Stimulated activated CD8-positive, alpha-beta memory T cell treated with anti-CD3 and anti-CD28 coated beads, Interleukin-15, amount 100 ng/mL, for 4 hours (primary cell): ENCODE measurements at regions not wholly inside any gene's neighbourhood (a gene's known extent, or its start where the extent isn't known, plus 50 kb on each side); places are given as distances from the start of the nearest gene placed in this dataset.
"Not testable (repeated sequence)": the region's sequence is repeated elsewhere in the genome, so short reads cannot be mapped to it uniquely, and the experiment has no call there.

Source experiments
- DNase-seq, 2 donors: peaks; one replicate each; pipeline ENCODE4 v3.0.0-alpha.2; 2020; ENCODE audit warnings: low read depth in 2 of 2

DNA sequence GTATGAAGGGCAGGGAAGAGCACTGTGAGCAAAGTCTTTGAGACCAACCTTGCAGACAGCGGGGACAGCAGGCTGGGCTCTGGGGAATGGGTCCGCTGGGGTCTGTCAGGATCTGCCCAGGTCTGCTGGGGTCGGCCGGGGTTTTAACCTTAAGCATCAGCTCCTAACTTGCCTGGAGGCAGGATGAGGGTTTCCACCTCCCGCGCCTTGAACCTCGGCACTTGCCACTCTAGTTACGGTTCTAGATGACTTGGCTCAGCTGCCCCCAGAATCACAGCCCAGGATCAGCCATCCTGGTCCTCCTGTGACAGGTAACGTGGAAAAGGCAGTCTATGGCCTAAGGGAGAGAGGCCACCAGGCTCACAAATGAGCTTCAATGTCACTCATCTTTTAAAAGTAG is 50.4 kb upstream of the CACUL1 start:
- DNase-seq = no peak

GRCh38 chr10:118807512-118808305 is 52.9 kb upstream of the CACUL1 start:
- DNase-seq = no peak

DNA sequence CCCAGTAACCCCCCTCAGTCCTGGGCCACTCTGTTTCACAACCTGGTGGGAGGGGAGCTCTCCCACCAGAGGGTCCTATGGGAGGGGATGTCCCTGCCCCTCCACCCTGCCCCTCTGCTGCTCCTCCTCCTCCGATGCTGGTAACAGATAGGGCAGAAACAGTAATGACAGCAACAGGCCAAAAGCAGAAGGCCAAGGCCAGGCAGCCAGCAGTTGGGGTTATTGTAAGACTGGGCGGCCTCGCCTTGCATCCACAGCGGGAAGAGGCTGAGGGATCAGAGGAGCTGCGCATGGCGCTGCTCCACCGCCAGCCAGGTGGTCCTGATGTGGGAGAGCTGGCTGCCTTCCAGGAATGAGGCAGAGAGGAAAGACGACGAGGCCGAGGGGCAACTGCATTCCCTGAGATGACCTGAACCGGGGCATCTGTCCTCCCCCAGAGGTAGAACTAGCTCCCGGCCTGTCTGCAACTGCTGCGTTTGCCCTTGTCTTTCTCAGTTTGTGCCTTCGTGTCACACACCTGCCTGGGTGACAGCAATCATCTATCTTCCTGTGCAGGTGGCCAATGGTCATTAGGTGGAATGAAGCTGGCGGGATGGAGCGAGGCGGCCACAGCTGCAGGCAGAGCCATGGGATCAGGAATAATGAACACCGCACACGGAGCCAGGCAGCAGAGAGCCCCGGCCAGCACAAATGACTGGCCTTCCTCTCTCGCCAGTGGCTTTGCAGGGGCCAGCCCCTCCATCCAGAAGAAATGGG is 54.0 kb upstream of the CACUL1 start:
- no peak for DNase-seq

DNA sequence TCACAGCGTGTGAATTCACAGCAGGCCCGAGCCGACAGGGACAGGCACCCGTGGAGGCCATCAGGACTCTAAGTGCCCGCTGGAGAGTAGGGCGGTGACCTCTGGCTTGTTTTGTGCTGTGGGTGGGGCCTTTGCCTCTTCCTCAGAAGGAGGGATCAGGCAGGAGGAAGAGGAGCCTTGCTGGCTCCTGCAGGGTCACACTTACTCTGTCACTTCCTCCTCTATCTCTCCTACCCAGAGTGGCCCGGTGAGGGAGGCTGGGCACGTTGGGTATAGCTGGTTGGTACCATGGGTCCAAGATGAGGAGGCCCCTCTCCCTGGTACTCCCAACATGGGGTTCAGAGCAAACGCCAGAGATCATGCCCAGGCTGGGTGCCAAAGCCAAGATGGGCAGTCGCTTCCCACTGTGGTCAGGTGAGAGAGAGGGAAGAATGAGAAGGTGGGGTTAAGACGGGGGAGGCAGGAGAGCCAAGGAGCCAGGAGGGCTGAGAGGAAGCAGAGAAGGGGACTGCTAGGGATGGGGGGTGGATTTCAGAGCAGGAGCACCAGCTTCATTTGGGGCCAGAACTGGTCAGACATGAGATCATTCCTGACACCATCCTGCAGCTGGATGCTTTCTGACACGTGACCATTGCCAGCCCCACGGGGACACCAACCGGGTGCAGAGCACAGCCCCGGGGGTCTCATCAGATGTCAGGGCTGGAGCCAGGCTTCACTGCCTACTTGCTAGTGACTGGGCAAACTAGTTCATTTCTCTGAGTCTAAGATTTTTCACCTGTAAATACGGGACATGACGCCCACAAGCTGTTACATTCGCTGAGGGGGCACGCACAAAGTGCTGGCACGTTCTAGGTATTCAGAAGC is 54.8 kb upstream of the CACUL1 start:
- DNase-seq = no peak

- no peak for DNase-seq
Measured at GRCh38 chr10:118810796-118811505, 56.2 kb upstream of the CACUL1 start.

DNA sequence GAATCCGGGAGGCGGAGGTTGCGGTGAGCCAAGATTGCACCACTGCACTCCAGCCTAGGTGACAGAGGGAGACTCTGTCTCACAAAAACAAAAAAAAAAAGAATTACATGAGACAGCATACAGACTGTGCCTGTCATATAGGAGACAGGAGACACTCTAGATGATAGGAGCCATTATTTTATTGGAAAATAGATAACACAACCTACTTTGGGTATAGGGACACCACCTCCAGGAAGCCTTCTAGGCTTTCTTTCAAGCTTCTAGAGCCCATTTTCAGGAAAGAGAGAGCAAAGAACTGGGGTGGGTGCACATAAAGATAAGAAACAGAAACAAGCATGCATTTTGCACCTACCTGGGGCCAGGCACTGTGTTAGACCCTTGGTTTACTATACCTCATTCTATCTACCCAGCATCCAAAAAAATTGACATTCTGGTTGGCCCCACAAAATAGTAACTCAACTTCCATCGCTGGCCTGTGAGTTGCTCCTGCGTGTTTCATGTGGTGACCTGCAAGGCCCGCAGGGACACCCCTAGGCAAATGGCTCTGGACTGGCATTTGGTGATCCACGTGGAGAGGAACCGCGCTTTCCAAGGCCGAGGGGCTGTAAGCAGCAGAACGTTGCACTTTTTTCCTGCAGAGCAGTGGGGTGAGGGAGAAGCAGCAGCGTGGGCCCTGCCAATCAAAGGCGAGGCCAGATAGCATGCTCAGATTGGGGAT is 57.1 kb upstream of the CACUL1 start:
- DNase-seq = no peak

- no peak for DNase-seq
Measured at GRCh38 chr10:118812393-118812740, 57.6 kb upstream of the CACUL1 start.

DNA sequence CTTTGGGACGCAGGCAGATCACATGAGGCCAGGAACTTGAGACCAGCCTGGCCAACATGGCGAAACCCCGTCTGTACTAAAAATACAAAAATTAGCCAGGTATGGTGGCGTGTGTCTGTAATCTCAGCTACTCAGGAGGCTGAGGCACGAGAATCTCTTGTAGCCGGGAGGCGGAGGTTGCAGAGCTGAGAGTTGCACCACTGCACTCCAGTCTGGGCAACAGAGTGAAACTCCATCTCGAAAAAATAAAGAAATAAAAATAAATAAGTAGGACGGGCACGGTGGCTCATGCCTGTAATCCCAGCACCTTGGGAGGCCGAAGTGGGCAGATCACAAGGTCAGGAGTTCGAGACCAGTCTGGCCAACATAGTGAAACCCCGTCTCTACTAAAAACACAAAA is 58.2 kb upstream of the CACUL1 start:
- not testable (repeated sequence) for DNase-seq

GRCh38 chr10:118816471-118817168 is 61.9 kb upstream of the CACUL1 start:
- DNase-seq = no peak

DNA sequence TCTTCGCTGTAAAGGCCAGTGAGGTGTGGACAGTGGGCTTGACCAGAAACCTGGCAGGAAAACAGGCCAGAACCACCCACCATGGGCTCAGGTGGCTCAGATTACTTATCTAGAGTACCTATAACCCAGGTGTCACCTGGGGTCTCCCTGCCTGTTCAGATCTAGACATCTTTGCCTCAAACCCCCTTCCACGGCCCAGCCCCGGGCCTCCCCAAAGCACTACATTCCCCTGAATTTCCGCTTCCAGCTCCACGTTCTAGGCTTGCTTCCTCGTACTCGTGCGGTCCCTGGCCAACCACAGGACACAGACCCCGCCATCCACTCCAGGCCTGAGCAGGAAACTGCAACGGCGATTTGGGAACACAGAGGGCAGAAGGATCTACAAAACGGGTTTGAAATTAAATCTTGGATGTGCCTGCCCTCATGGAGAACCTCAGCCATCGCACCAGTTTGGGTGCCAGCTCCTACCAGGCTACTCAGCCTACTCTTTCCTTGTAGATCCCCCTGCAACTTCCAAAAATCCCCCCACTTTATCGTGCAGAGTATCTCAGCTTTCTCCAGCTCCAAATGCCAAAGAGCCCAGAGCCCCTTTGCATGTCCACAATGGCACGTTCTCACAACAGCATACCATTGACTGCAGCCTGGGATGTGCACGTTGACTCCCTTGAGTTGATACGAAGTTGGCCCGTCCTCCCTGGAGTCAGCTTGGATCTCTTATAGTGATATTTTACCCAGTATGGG is 62.7 kb upstream of the CACUL1 start:
- DNase-seq = no peak

DNA sequence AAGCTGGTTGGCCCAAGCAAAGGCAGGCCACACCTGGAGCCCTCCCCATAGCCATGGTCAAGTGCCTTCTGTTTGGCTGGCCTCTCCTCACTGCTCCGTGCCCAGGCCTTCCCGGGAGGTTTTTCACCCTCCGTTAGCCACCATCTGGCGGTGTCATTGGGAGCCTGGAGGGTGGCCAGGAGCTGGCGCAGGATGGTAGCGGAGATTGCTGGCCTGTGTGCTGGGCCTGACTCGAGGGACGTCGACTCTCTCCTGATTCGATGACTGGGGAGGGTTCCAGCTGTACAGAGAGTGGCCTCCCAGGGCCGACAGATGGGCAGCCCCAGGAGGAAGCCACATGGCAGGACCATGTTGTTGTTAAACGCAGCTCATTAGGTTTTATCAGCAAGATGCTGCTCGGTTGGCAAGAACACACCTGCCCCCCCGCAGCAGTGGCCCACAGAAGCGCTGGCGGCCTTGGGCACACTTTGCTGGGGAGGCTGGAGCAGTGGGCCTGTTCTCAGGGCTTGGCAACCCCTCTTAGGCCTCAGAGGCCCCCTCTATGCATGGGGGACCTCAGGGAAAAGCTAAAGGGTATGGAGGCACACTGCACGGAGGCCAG is 64.0 kb upstream of the CACUL1 start:
- DNase-seq = no peak

DNA sequence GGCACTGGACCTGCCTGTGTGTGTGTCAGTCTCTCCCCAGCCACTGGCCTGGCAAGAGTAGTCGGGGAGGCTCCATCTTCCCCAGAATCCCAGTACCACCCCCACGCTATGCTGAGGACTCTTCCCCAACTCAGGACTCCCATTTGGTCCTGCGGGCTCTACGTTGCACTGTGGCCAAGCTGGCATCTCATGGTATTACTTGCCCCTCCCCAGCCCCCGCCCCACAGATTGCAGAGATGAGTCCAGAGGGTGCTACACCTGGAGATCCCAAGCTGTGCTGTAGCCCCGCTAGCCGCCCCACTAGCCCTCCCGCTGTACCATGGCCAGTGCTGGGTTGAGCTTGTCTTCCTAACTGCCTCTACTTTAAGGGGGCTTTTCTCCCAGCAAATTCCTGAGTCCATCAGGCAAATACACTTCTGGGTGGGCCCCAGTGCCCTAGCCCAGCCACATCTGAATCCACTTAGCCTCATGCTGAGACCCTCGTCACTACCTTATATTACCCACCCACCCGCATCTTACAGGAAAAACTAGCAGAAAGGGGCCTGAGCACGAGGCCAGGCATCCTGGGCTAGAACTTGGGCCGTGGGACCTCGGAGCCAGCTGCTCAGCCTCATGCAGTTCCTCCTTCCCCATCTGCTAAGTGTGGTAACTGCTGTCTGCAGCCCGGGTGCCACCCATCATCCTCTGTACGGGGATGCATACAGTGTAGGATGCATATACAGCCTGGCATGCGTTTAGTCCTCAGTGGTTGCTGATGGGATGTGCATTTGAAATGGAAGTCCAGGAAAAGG is 65.8 kb upstream of the CACUL1 start:
- no peak for DNase-seq

GRCh38 chr10:118823256-118823907 is 68.6 kb upstream of the CACUL1 start:
- no peak for DNase-seq

- no peak for DNase-seq
Measured at GRCh38 chr10:118827053-118827452, 72.3 kb upstream of the CACUL1 start.

DNA sequence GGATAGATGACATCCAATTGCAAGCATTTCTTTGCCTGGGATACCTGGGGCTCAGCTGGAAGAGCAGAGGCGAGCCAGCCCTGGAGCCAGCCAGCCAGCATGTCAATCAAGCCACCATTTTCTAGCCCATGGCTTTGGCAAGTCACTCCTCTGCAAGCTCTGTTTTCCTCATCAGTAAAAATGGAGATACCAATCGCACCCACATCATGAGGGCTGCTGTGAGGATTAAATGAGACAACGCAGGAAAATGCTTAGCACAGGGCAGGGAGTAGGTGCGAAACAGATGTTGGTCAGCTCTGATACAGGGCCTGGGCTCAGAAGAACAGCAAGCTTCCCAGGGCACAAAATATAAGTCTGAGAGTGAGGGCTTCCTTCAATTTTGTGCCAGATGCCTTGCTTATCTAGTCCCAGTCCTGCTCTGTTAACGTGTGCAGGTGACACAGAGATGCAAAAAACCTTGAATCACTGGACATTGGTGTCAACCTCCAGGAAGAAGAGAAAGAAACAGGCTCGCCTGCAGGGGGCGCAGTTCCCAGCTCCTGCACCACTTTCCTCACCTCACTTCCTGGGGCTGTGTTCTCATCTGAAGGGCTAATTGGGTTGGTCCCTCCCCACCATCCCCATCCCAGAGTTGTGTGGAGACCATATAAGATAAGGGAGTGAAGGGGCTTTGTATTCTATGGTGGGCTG is 72.8 kb upstream of the CACUL1 start:
- DNase-seq = no peak

- no peak for DNase-seq
Measured at GRCh38 chr10:118832241-118832651, 77.5 kb upstream of the CACUL1 start.

DNA sequence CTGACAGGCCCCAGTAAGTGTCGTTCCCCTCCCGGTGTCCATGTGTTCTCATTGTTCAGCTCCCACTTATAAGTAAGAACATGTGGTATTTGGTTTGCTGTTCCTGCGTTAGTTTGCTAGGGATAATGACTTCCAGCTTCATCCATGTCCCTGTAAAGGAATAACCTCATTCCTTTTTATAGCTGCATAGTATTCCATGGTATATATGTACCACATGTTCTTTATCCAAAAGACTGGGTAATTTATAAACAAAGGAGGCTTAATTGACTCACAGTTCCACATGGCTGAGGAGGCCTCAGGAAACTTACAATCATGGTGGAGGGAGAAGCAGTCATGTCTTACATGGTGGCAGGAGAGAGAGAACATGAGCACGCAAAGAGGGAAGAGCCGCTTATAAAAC is 79.6 kb upstream of the CACUL1 start:
- DNase-seq = not testable (repeated sequence)
